M059J (cell line): ENCODE measurements at regions not wholly inside any gene's neighbourhood (a gene's known extent, or its start where the extent isn't known, plus 50 kb on each side); places are given as distances from the start of the nearest gene placed in this dataset.

ENCODE experiments used
- DNase-seq: peaks from one replicate; pipeline ENCODE4 v3.0.0-alpha.2; 2012; ENCODE audit warnings: low read depth

- no peak for DNase-seq
Measured at GRCh38 chr6:89028774-89029173, 51.8 kb upstream of the PNRC1 start.

- no peak for DNase-seq
Measured at GRCh38 chr6:89027756-89028155, 52.8 kb upstream of the PNRC1 start.

- DNase-seq = no peak
Measured at GRCh38 chr6:89026151-89026550, 54.4 kb upstream of the PNRC1 start.

- no peak for DNase-seq
Measured at GRCh38 chr6:89025633-89026032, 54.9 kb upstream of the PNRC1 start.

- DNase-seq = no peak
Measured at GRCh38 chr6:89024456-89024855, 56.1 kb upstream of the PNRC1 start.

- DNase-seq = peak; percentile 57
Measured at GRCh38 chr6:89023591-89024441, 56.7 kb upstream of the PNRC1 start.

- DNase-seq = peak; percentile 51
Measured at GRCh38 chr6:89022798-89023197, 57.8 kb upstream of the PNRC1 start.

- no peak for DNase-seq
Measured at GRCh38 chr6:89021629-89022028, 58.2 kb upstream of the RNGTT start.

GRCh38 chr6:89015971-89016370, 52.6 kb upstream of the RNGTT start:
- DNase-seq = no peak

- DNase-seq = no peak
Measured at GRCh38 chr6:89013438-89013837, 50.0 kb upstream of the RNGTT start.
